Endothelial cell (in vitro differentiated cells): ENCODE measurements at regions not wholly inside any gene's neighbourhood (a gene's known extent, or its start where the extent isn't known, plus 50 kb on each side); places are given as distances from the start of the nearest gene placed in this dataset.
A peak's percentile ranks its signal among the peaks of the same experiment; 100 is the strongest.

Experiments
- DNase-seq: peaks from one replicate; pipeline ENCODE4 v3.0.0; 2021; ENCODE audit warnings: low spot score
- H3K27ac Mint-ChIP-seq: one replicate; pipeline ENCODE4 v1.8.0; 2021; ENCODE audit warnings: mixed read lengths, inconsistent platforms; ENCODE audit not compliant: unreplicated experiment
- H3K27me3 Mint-ChIP-seq: one replicate; pipeline ENCODE4 v1.8.0; 2021; ENCODE audit warnings: mild to moderate bottlenecking, moderate library complexity, mixed read lengths, inconsistent platforms; ENCODE audit not compliant: unreplicated experiment
- H3K36me3 Mint-ChIP-seq: one replicate; pipeline ENCODE4 v1.8.0; 2021; ENCODE audit warnings: mild to moderate bottlenecking, low read depth, mixed read lengths, inconsistent platforms; ENCODE audit not compliant: unreplicated experiment
- H3K4me1 Mint-ChIP-seq: one replicate; pipeline ENCODE4 v1.8.0; 2021; ENCODE audit warnings: mild to moderate bottlenecking, mixed read lengths, inconsistent platforms; ENCODE audit not compliant: unreplicated experiment
- H3K4me3 Mint-ChIP-seq: one replicate; pipeline ENCODE4 v1.8.0; 2021; ENCODE audit warnings: mild to moderate bottlenecking, mixed read lengths, inconsistent platforms; ENCODE audit not compliant: unreplicated experiment
- H3K9me3 Mint-ChIP-seq: one replicate; pipeline ENCODE4 v1.8.0; 2021; ENCODE audit warnings: mixed read lengths, inconsistent platforms; ENCODE audit not compliant: unreplicated experiment
- TF ChIP-seq, protein P1 (sequence below): fragments of 200-600 bp; sonication (generic); IDR thresholded peaks from one replicate; pipeline ENCODE4 v1.5.0; 2021; ENCODE audit warnings: antibody characterized with exemption; ENCODE audit not compliant: unreplicated experiment

DNA sequence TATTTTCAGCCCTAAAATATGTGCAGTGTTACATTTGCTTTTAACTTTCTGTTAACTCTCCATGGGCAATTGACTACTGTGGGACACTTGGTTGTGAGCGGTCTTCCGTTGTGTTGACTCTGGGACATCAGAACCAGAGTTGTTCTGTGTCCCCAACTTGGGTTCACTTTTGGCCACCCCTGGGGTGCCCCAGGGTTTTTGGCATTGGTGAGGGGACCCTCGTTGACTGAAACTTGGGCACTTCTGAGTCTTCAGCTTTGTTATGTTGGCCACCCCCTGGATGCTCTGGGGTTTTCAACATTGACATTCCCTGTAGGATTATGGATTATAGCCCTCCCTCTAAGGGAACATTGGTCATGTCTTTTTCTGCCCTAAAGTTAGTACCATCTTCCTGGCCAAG lies 57.1 kb downstream of the OR10H4 start:
- Mint-ChIP-seq H3K27me3 (peaks cover 3% of the 10 kb centered on the region), H3K4me1 (no peaks in the 10 kb centered on the region), H3K27ac (no peak overlapping the region), H3K9me3 (peaks cover 28% of the 10 kb centered on the region), H3K4me3 (no peak overlapping the region), H3K36me3 (peaks cover 9% of the 10 kb centered on the region)
- TF ChIP-seq, protein P1, sequence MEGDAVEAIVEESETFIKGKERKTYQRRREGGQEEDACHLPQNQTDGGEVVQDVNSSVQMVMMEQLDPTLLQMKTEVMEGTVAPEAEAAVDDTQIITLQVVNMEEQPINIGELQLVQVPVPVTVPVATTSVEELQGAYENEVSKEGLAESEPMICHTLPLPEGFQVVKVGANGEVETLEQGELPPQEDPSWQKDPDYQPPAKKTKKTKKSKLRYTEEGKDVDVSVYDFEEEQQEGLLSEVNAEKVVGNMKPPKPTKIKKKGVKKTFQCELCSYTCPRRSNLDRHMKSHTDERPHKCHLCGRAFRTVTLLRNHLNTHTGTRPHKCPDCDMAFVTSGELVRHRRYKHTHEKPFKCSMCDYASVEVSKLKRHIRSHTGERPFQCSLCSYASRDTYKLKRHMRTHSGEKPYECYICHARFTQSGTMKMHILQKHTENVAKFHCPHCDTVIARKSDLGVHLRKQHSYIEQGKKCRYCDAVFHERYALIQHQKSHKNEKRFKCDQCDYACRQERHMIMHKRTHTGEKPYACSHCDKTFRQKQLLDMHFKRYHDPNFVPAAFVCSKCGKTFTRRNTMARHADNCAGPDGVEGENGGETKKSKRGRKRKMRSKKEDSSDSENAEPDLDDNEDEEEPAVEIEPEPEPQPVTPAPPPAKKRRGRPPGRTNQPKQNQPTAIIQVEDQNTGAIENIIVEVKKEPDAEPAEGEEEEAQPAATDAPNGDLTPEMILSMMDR, result no peak
- no peak for DNase-seq

DNA sequence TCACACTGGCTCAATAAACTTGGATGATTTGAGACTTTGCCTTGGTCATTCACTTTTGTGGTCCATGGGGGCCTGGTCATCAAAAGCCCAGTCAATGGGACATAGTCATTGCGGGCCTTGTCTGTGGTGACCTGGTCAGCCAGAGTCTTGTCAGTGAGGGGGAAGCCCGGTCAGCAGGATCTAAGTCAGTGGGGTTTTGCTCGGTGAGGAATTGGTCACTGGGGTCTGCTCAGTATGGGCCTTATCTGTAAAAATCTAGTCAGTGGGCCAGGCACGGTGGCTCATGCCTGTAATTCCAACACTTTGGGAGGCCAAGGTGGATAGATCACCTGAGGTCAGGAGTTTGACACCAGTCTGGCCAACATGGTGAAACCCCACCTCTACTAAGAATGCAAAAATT lies 63.7 kb upstream of the TPM4 start:
- peaks cover 32% of the 10 kb centered on the region for H3K9me3 Mint-ChIP-seq
- DNase-seq, result no peak
- peaks cover 10% of the 10 kb centered on the region for H3K36me3 Mint-ChIP-seq
- H3K27ac Mint-ChIP-seq, result no peak overlapping the region
- H3K4me1 Mint-ChIP-seq, result no peaks in the 10 kb centered on the region
- TF ChIP-seq, protein P1, result no peak
- peaks cover 16% of the 10 kb centered on the region for H3K27me3 Mint-ChIP-seq
- no peak overlapping the region for H3K4me3 Mint-ChIP-seq

- DNase-seq, result no peak
- H3K4me1 Mint-ChIP-seq, result no peaks in the 10 kb centered on the region
Measured at GRCh38 chr19:16013181-16013850, 63.0 kb upstream of the TPM4 start.

DNA sequence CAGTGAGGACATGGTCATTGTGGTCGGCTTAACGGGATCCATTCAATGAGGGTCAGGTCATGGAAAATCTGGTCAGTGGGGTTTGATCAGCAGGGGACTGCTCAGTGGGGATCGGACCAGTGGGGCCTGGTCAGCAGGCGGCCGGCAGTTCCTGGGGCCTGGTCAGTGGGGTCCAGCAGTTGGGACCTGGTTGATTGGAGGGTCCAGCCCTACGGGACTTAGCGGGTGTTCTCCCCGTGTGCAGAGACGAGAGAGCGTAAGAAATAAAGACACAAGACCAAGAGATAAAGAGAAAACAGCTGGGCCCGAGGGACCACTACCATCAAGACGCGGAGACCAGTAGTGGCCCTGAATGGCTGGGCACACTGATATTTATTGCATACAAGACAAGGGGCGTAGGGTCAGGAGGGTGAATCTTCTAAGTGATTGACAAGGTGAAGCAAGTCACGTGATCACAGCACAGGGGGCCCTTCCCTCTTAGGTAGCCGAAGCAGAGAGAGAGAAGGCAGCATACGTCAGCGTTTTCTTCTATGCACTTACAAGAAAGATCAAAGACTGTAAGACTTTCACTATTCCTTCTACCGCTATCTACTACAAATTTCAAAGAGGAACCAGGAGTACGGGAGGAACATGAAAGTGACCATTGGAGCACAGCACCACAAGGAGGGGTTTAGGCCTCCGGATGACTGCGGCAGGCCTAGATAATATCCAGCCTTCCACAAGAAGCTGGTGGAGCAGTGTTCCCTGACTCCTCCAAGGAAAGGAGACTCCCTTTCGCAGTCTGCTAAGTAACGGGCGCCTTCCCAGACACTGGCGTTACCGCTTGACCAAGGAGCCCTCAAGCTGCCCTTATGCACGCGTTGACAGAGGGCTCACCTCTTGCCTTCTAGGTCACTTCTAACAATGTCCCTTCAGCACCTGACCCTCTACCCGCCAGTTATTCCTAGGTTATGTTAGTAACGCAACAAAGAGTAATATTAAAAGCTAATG lies 62.1 kb upstream of the TPM4 start:
- Mint-ChIP-seq H3K9me3 (peaks cover 27% of the 10 kb centered on the region), H3K36me3 (peaks cover 13% of the 10 kb centered on the region), H3K4me3 (no peak overlapping the region), H3K27ac (no peak overlapping the region), H3K27me3 (peaks cover 20% of the 10 kb centered on the region), H3K4me1 (no peaks in the 10 kb centered on the region)
- TF ChIP-seq, protein P1, result no peak
- no peak for DNase-seq

More at GRCh38 chr19:16013181-16013850, 63.0 kb upstream of the TPM4 start:
- TF ChIP-seq, protein P1, result no peak
- peaks cover 27% of the 10 kb centered on the region for H3K9me3 Mint-ChIP-seq
- peaks cover 20% of the 10 kb centered on the region for H3K27me3 Mint-ChIP-seq
- peaks cover 10% of the 10 kb centered on the region for H3K36me3 Mint-ChIP-seq
- peak overlapping the region; percentile 37 for H3K4me3 Mint-ChIP-seq
- H3K27ac Mint-ChIP-seq, result no peak overlapping the region
